Embryonic facial prominence (tissue), 1 donor: ENCODE measurements at regions not wholly inside any gene's neighbourhood (a gene's known extent, or its start where the extent isn't known, plus 50 kb on each side); places are given as distances from the start of the nearest gene placed in this dataset.
"Not testable (repeated sequence)": the region's sequence is repeated elsewhere in the genome, so short reads cannot be mapped to it uniquely, and the experiment has no call there.

ENCODE experiments used
- DNase-seq: peaks from one replicate; pipeline ENCODE4 v3.0.0-alpha.2; 2016; ENCODE audit errors: extremely low spot score

- no peak for DNase-seq
These were observed 73.6 kb downstream of the CYLC2 start for GRCh38 chr9:103068753-103069152.

GRCh38 chr9:103078581-103078980, 83.4 kb downstream of the CYLC2 start:
- no peak for DNase-seq

GRCh38 chr9:103082494-103082893, 87.4 kb downstream of the CYLC2 start:
- no peak for DNase-seq

- no peak for DNase-seq
These were observed 94.2 kb downstream of the CYLC2 start for GRCh38 chr9:103089357-103089756.

- no peak for DNase-seq
These were observed 109.0 kb downstream of the CYLC2 start for GRCh38 chr9:103104101-103104500.

- no peak for DNase-seq
These were observed 121.1 kb downstream of the CYLC2 start for GRCh38 chr9:103116246-103116645.

GRCh38 chr9:103126494-103126893, 131.4 kb downstream of the CYLC2 start:
- no peak for DNase-seq

GRCh38 chr9:103139891-103140290, 144.8 kb downstream of the CYLC2 start:
- no peak for DNase-seq

- no peak for DNase-seq
These were observed 157.3 kb downstream of the CYLC2 start for GRCh38 chr9:103152473-103152872.

- no peak for DNase-seq
These were observed 172.4 kb downstream of the CYLC2 start for GRCh38 chr9:103167530-103167929.

- no peak for DNase-seq
These were observed 173.1 kb downstream of the CYLC2 start for GRCh38 chr9:103168254-103168653.

- DNase-seq: no peak
These were observed 174.7 kb downstream of the CYLC2 start for GRCh38 chr9:103169798-103170197.

- no peak for DNase-seq
These were observed 188.6 kb downstream of the CYLC2 start for GRCh38 chr9:103183701-103184171.

GRCh38 chr9:103186959-103187358, 191.8 kb downstream of the CYLC2 start:
- no peak for DNase-seq

GRCh38 chr9:103188781-103189350, 193.7 kb downstream of the CYLC2 start:
- no peak for DNase-seq

GRCh38 chr9:103193992-103194391, 198.9 kb downstream of the CYLC2 start:
- DNase-seq: no peak

- DNase-seq: no peak
These were observed 208.0 kb downstream of the CYLC2 start for GRCh38 chr9:103203172-103203571.

GRCh38 chr9:103205881-103206585, 210.9 kb downstream of the CYLC2 start:
- not testable (repeated sequence) for DNase-seq

GRCh38 chr9:103210607-103211006, 215.5 kb downstream of the CYLC2 start:
- DNase-seq: no peak

- DNase-seq: no peak
These were observed 220.1 kb downstream of the CYLC2 start for GRCh38 chr9:103215197-103215596.

- no peak for DNase-seq
These were observed 230.8 kb downstream of the CYLC2 start for GRCh38 chr9:103225702-103226646.

GRCh38 chr9:103226647-103227013, 231.5 kb downstream of the CYLC2 start:
- DNase-seq: no peak
